CD4-positive, alpha-beta T cell (primary cell): ENCODE measurements at regions not wholly inside any gene's neighbourhood (a gene's known extent, or its start where the extent isn't known, plus 50 kb on each side); places are given as distances from the start of the nearest gene placed in this dataset.

Experiments used
- ATAC-seq: fragments of 200-7000 bp; cut with Tn5 transposase; one replicate; pipeline ENCODE4 v1.10.0; 2022; ENCODE audit warnings: mild to moderate bottlenecking; ENCODE audit not compliant: poor library complexity
- CTCF ChIA-PET: fragments of 350-600 bp; sonication (Branson Sonifier 250); formaldehyde crosslinking; loops from one replicate; lab custom pipeline; 2021; ENCODE audit warnings: antibody characterized with exemption, inconsistent platforms; lab: Charles Lee
- POLR2A ChIA-PET: fragments of 350-600 bp; sonication (Branson Sonifier 250); formaldehyde crosslinking; loops from one replicate; lab custom pipeline; 2021; ENCODE audit warnings: antibody characterized with exemption, inconsistent platforms; lab: Charles Lee
- DNase-seq, 14 experiments: peaks; one replicate each; pipeline ENCODE4 v3.0.0-alpha.2; 2013 to 2020; ENCODE audit warnings: mixed read lengths in 2 of 14
- H3K27ac ChIP-seq, 2 donors: one replicate each; pipeline versions ENCODE4 v1.5.1 to v1.7.0; 2013; ENCODE audit warnings: low read length in 2 of 2, low read depth in 1 of 2, mild to moderate bottlenecking in 1 of 2
- H3K27me3 ChIP-seq, 2 experiments: 1 replicate in 1 of 2; 2 replicates in 1 of 2; pipeline versions ENCODE4 v1.6.1 to v1.7.0; 2013; ENCODE audit warnings: low read length in 2 of 2, control low read depth in 1 of 2, mild to moderate bottlenecking in 1 of 2, moderate library complexity in 1 of 2; ENCODE audit not compliant: insufficient read depth in 2 of 2, control insufficient read depth in 1 of 2
- H3K36me3 ChIP-seq: one replicate; pipeline ENCODE4 v1.6.1; 2013; ENCODE audit warnings: low read length, control low read depth; ENCODE audit not compliant: insufficient read depth
- H3K4me1 ChIP-seq: one replicate; pipeline ENCODE4 v1.6.1; 2013; ENCODE audit warnings: low read length, control low read depth; ENCODE audit not compliant: insufficient read depth
- H3K4me3 ChIP-seq: one replicate; pipeline ENCODE4 v1.5.1; 2013; ENCODE audit warnings: mild to moderate bottlenecking, low read length, moderate library complexity
- H3K9me3 ChIP-seq, 2 experiments: 1 replicate in 1 of 2; 2 replicates in 1 of 2; pipeline versions ENCODE4 v1.6.1 to v1.7.0; 2013; ENCODE audit warnings: low read length in 2 of 2, mild to moderate bottlenecking in 2 of 2, control low read depth in 1 of 2, moderate library complexity in 1 of 2; ENCODE audit not compliant: control insufficient read depth in 1 of 2, insufficient read depth in 1 of 2
- H3K27ac Mint-ChIP-seq: one replicate; pipeline ENCODE4 v1.8.0; 2020; ENCODE audit warnings: mixed read lengths
- H3K27me3 Mint-ChIP-seq: one replicate; pipeline ENCODE4 v1.8.0; 2021; ENCODE audit warnings: mixed read lengths
- H3K36me3 Mint-ChIP-seq: one replicate; pipeline ENCODE4 v1.8.0; 2021; ENCODE audit warnings: low read depth, mixed read lengths
- H3K4me1 Mint-ChIP-seq: one replicate; pipeline ENCODE4 v1.8.0; 2021; ENCODE audit warnings: low read depth, mixed read lengths
- H3K4me3 Mint-ChIP-seq: one replicate; pipeline ENCODE4 v1.8.0; 2020; ENCODE audit warnings: mild to moderate bottlenecking, mixed read lengths
- H3K9me3 Mint-ChIP-seq: one replicate; pipeline ENCODE4 v1.8.0; 2020; ENCODE audit warnings: mixed read lengths
- CTCF ChIP-seq: fragments of 200-600 bp; IDR thresholded peaks from one replicate; pipeline ENCODE4 v1.8.0; 2022; ENCODE audit warnings: antibody characterized with exemption, mild to moderate bottlenecking
- intact Hi-C, 2 experiments: fragments of 100-400 bp; cut with DNase I in 1 of 2; cut with micrococcal nuclease in 1 of 2; formaldehyde crosslinking; loops; one replicate each; pipeline versions ENCODE4 v1.15.1 to v1.9.0; 2023 to 2025; cut with DNase I, micrococcal nuclease

GRCh38 chrX:99033226-99033901 lies 1376.7 kb downstream of the PCDH19 start:
- intact Hi-C loops = no loop called here
- no peak overlapping the region for H3K27ac Mint-ChIP-seq
- H3K4me1 ChIP-seq = no peaks in the 10 kb centered on the region
- no peaks in the 10 kb centered on the region for H3K36me3 ChIP-seq
- no peak for TF ChIP-seq CTCF
- no peak overlapping the region for H3K4me3 Mint-ChIP-seq
- no peaks in the 10 kb centered on the region for H3K9me3 ChIP-seq
- H3K27ac ChIP-seq = no peak overlapping the region
- POLR2A ChIA-PET = no interaction called here
- H3K27me3 Mint-ChIP-seq = no peaks in the 10 kb centered on the region
- no peak overlapping the region for H3K4me3 ChIP-seq
- ATAC-seq = no peak
- no peaks in the 10 kb centered on the region for H3K9me3 Mint-ChIP-seq
- no peaks in the 10 kb centered on the region for H3K36me3 Mint-ChIP-seq
- H3K4me1 Mint-ChIP-seq = no peaks in the 10 kb centered on the region
- no peak for DNase-seq
- CTCF ChIA-PET = no interaction called here
- no peaks in the 10 kb centered on the region for H3K27me3 ChIP-seq

- ATAC-seq = no peak
- no peak overlapping the region for H3K4me3 ChIP-seq
- no peaks in the 10 kb centered on the region for H3K27me3 ChIP-seq
- no peaks in the 10 kb centered on the region for H3K9me3 ChIP-seq
- Mint-ChIP-seq H3K27ac (no peak overlapping the region), H3K9me3 (no peaks in the 10 kb centered on the region), H3K27me3 (no peaks in the 10 kb centered on the region), H3K4me1 (no peaks in the 10 kb centered on the region), H3K4me3 (no peak overlapping the region), H3K36me3 (no peaks in the 10 kb centered on the region)
- intact Hi-C loops = no loop called here
- no peaks in the 10 kb centered on the region for H3K4me1 ChIP-seq
- CTCF ChIA-PET = no interaction called here
- POLR2A ChIA-PET = no interaction called here
- TF ChIP-seq CTCF = no peak
- no peak overlapping the region for H3K27ac ChIP-seq
- H3K36me3 ChIP-seq = no peaks in the 10 kb centered on the region
- DNase-seq = no peak
These were observed 1399.1 kb downstream of the PCDH19 start for GRCh38 chrX:99010957-99011356.

GRCh38 chrX:99001286-99001685 lies 1408.8 kb downstream of the PCDH19 start:
- ChIA-PET POLR2A (no interaction called here), CTCF (no interaction called here)
- no peaks in the 10 kb centered on the region for H3K36me3 Mint-ChIP-seq
- Histone ChIP-seq H3K9me3 (no peaks in the 10 kb centered on the region), H3K36me3 (no peaks in the 10 kb centered on the region), H3K4me1 (no peaks in the 10 kb centered on the region), H3K27me3 (no peaks in the 10 kb centered on the region), H3K4me3 (no peak overlapping the region), H3K27ac (no peak overlapping the region)
- DNase-seq (no peak), ATAC-seq (no peak)
- H3K27me3 Mint-ChIP-seq = no peaks in the 10 kb centered on the region
- H3K27ac Mint-ChIP-seq = no peak overlapping the region
- peaks cover 14% of the 10 kb centered on the region for H3K9me3 Mint-ChIP-seq
- no peak for TF ChIP-seq CTCF
- H3K4me3 Mint-ChIP-seq = no peak overlapping the region
- H3K4me1 Mint-ChIP-seq = no peaks in the 10 kb centered on the region
- intact Hi-C loops = no loop called here
